ENCODE measurements at regions not wholly inside any gene's neighbourhood (a gene's known extent, or its start where the extent isn't known, plus 50 kb on each side); places are given as distances from the start of the nearest gene placed in this dataset.

DNA sequence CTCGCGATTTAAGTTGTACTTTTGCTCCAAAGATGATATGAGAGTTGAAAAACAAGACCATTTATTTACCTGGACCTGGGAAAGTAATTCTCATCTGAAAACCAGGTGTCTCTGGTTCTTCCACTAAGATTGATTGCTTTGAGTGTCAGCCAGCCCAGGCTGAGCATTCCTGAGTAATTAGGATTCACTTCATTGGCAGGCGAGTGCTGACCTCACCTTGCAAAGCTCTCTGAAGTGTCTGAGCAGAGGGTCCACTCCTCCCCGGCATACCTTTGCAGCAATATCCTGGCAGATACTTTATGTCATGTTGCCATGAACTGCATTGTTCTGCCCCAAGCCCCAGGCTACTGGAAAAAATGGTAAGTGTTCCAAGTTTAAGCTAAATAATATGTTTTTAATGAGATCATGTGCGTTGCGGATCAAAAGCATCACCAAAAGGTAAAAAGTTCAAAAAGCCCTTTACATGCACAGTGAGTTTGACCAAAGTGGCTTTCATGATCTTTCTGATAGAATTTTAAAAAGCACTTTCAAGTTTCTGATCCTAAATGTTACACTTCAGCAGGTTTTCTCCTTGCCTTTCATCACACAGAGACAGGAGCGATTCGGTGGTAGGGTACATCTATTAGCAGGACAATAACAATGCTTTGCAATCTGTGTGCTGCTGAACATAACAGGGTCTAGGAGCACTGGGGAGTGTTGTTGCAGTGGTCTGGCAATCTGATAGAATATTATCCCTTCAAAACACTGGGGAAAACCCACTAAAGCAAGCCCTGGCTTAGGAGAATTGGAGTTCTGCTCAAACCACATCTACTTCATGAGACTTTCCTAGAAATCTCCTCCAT lies 127.8 kb upstream of the EEF1E1 start:
- H3K4me2 ChIP-seq = no peak overlapping the region
- H4K20me1 ChIP-seq (ENCODE audit: insufficient read depth) = no peaks in the 10 kb centered on the region
- no peak overlapping the region for H3K4me3 ChIP-seq
- ChIA-PET POLR2A (ENCODE audit: unreplicated experiment) (no interaction called here), CTCF (no interaction called here)
- peak; percentile 31 to 45 for DNase-seq
- no peak overlapping the region for H2AFZ ChIP-seq
- no peak overlapping the region for H3K27ac ChIP-seq
- intact Hi-C loops (cut with micrococcal nuclease; ENCODE audit: unreplicated experiment) = no loop called here
- H3K27me3 ChIP-seq (ENCODE audit: insufficient read depth, low read depth) = no peaks in the 10 kb centered on the region
- H3K36me3 ChIP-seq (ENCODE audit: low read depth) = no peaks in the 10 kb centered on the region
- H3K9me3 ChIP-seq (ENCODE audit: insufficient read depth, low read depth) = no peaks in the 10 kb centered on the region
- no peaks in the 10 kb centered on the region for H3K79me2 ChIP-seq (ENCODE audit: low read depth)
- no peak for TF ChIP-seq EZH2 (IDR thresholded peaks at IDR 0.05; ENCODE audit: low read depth)
- no peak for TF ChIP-seq CTCF (conservative IDR thresholded peaks at IDR 0.05)
- BruUV-seq (replicated peaks) = no TSS peak
- no peaks in the 10 kb centered on the region for H3K9me2 ChIP-seq (ENCODE audit: insufficient read depth)
- H3F3A ChIP-seq (ENCODE audit: insufficient read depth, low read depth) = no peaks in the 10 kb centered on the region
- H3K4me1 ChIP-seq (replicated peaks; ENCODE audit: insufficient read depth) = no peaks in the 10 kb centered on the region

DNA sequence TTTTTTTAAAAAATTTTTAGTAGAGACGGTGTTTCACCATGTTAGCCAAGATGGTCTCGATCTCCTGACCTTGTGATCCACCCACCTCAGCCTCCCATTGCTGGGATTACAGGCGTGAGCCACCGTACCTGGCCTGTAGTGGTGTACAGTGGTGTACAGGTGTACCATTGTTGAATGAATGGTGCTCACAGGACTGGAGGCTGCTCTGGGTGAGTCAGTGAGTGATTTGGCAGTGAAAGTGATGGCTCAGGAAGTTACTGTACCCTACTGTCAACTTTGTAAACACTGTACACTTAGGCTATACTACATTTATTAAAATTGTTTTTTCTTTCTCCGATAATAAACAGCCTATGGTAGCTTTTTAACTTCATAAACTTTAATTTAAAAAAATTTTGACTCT lies 122.8 kb upstream of the EEF1E1 start:
- Histone ChIP-seq H3F3A (ENCODE audit: insufficient read depth, low read depth) (no peaks in the 10 kb centered on the region), H3K9me3 (ENCODE audit: insufficient read depth, low read depth) (no peaks in the 10 kb centered on the region), H3K79me2 (ENCODE audit: low read depth) (no peaks in the 10 kb centered on the region), H3K4me2 (no peak overlapping the region), H2AFZ (no peak overlapping the region), H3K9me2 (ENCODE audit: insufficient read depth) (no peaks in the 10 kb centered on the region), H3K4me1 (replicated peaks; ENCODE audit: insufficient read depth) (no peaks in the 10 kb centered on the region), H3K27ac (no peak overlapping the region), H3K27me3 (ENCODE audit: insufficient read depth, low read depth) (no peaks in the 10 kb centered on the region), H4K20me1 (ENCODE audit: insufficient read depth) (no peaks in the 10 kb centered on the region), H3K36me3 (ENCODE audit: low read depth) (no peaks in the 10 kb centered on the region), H3K4me3 (no peak overlapping the region)
- intact Hi-C loops (cut with micrococcal nuclease; ENCODE audit: unreplicated experiment) = no loop called here
- ChIA-PET CTCF (no interaction called here), POLR2A (ENCODE audit: unreplicated experiment) (no interaction called here)
- TF ChIP-seq EZH2 (IDR thresholded peaks at IDR 0.05; ENCODE audit: low read depth) (no peak), CTCF (conservative IDR thresholded peaks at IDR 0.05) (no peak)
- DNase-seq = no peak
- BruUV-seq (replicated peaks) = no TSS peak

GRCh38 chr6:8223678-8224077 lies 121.3 kb upstream of the EEF1E1 start:
- Histone ChIP-seq H3F3A (ENCODE audit: insufficient read depth, low read depth) (no peaks in the 10 kb centered on the region), H3K36me3 (ENCODE audit: low read depth) (no peaks in the 10 kb centered on the region), H3K27me3 (ENCODE audit: insufficient read depth, low read depth) (no peaks in the 10 kb centered on the region), H3K9me3 (ENCODE audit: insufficient read depth, low read depth) (no peaks in the 10 kb centered on the region), H3K27ac (no peak overlapping the region), H3K4me3 (no peak overlapping the region), H3K79me2 (ENCODE audit: low read depth) (no peaks in the 10 kb centered on the region), H4K20me1 (ENCODE audit: insufficient read depth) (no peaks in the 10 kb centered on the region), H3K4me1 (replicated peaks; ENCODE audit: insufficient read depth) (no peaks in the 10 kb centered on the region), H3K4me2 (no peak overlapping the region), H2AFZ (no peak overlapping the region), H3K9me2 (ENCODE audit: insufficient read depth) (no peaks in the 10 kb centered on the region)
- TF ChIP-seq EZH2 (IDR thresholded peaks at IDR 0.05; ENCODE audit: low read depth) (no peak), CTCF (conservative IDR thresholded peaks at IDR 0.05) (no peak)
- ChIA-PET CTCF (interaction anchor here (1.2 kb wide), 1 partner anchor 93 kb away, joined by 4 read pairs; no protein-coding TSS in a partner anchor), POLR2A (ENCODE audit: unreplicated experiment) (no interaction called here)
- BruUV-seq (replicated peaks) = no TSS peak
- DNase-seq = no peak
- intact Hi-C loops (cut with micrococcal nuclease; ENCODE audit: unreplicated experiment) = no loop called here
